OCI-LY1 (cell line): ENCODE measurements at regions not wholly inside any gene's neighbourhood (a gene's known extent, or its start where the extent isn't known, plus 50 kb on each side); places are given as distances from the start of the nearest gene placed in this dataset.
"Not testable (repeated sequence)": the region's sequence is repeated elsewhere in the genome, so short reads cannot be mapped to it uniquely, and the experiment has no call there.

Experiments
- CTCF ChIP-seq: fragments of 200-600 bp; sonication (generic), shearing (Covaris generic); IDR thresholded peaks from 2 replicates; pipeline ENCODE4 v1.5.1; 2017; ENCODE audit warnings: mild to moderate bottlenecking, antibody characterized with exemption, low read length, moderate library complexity, mixed read lengths
- EZH2 ChIP-seq: fragments of 200-600 bp; sonication (generic), shearing (Covaris generic); IDR thresholded peaks from 2 replicates; pipeline ENCODE4 v1.8.0; 2017; ENCODE audit warnings: borderline replicate concordance, mixed run types, mild to moderate bottlenecking, antibody characterized with exemption, low read length, moderate library complexity, mixed read lengths

GRCh38 chr4:49626478-49626877, 640.4 kb downstream of the CWH43 start:
- not testable (repeated sequence) for TF ChIP-seq EZH2, CTCF
